A549 (cell line): ENCODE measurements at regions not wholly inside any gene's neighbourhood (a gene's known extent, or its start where the extent isn't known, plus 50 kb on each side); places are given as distances from the start of the nearest gene placed in this dataset.

ENCODE experiments used
- EP300 ChIP-seq, 2 experiments: fragments of >200 bp; sonication (Bioruptor Twin); formaldehyde crosslinking; IDR thresholded peaks; 2 replicates in 1 of 2; 3 replicates in 1 of 2; pipeline ENCODE4 v1.6.1; 2016 to 2017
- PHF8 ChIP-seq: fragments of 200-600 bp; sonication (generic); IDR thresholded peaks from 2 replicates; pipeline ENCODE4 v1.6.1; 2016; ENCODE audit warnings: low read depth, mild to moderate bottlenecking, antibody characterized with exemption, moderate library complexity, borderline replicate concordance

- TF ChIP-seq EP300 (IDR thresholded peaks at IDR 0.05) (no peak), PHF8 (no peak)
These were observed 552.8 kb upstream of the COBL start for GRCh38 chr7:51869452-51869851.
